ENCODE measurements at regions not wholly inside any gene's neighbourhood (a gene's known extent, or its start where the extent isn't known, plus 50 kb on each side); places are given as distances from the start of the nearest gene placed in this dataset.

- Histone ChIP-seq H3K9me3 (no peaks in the 10 kb centered on the region), H3K27ac (no peak overlapping the region), H3K4me1 (peaks cover 10% of the 10 kb centered on the region), H3K4me3 (no peak overlapping the region), H3K27me3 (no peaks in the 10 kb centered on the region), H3K36me3 (replicated peaks in 1 of 2; ENCODE audit: insufficient read depth in 1 of 2, low read depth in 2 of 2) (no peaks in the 10 kb centered on the region)
- no peak for DNase-seq
- TF ChIP-seq CTCF (IDR thresholded peaks at IDR 0.05) (no peak), POLR2A (IDR thresholded peaks at IDR 0.05) (no peak)
- intact Hi-C loops (cut with DNase I), result loop anchor here (10.0 kb wide), 1 partner anchor 206 kb away; no protein-coding TSS in a partner anchor
- 83 to 86% methylated on average over 7 of the region's 7 CpGs for WGBS, 2 donors
- ATAC-seq, result no peak
These were observed 71.1 kb upstream of the ZNF281 start for GRCh38 chr1:200480964-200481363.

GRCh38 chr1:200479816-200480215 lies 70.0 kb upstream of the ZNF281 start:
- Histone ChIP-seq H3K9me3 (no peaks in the 10 kb centered on the region), H3K4me3 (no peak overlapping the region), H3K27me3 (no peaks in the 10 kb centered on the region), H3K36me3 (replicated peaks in 1 of 2; ENCODE audit: insufficient read depth in 1 of 2, low read depth in 2 of 2) (no peaks in the 10 kb centered on the region), H3K4me1 (peaks cover 10% of the 10 kb centered on the region), H3K27ac (no peak overlapping the region)
- DNase-seq (no peak), ATAC-seq (no peak)
- intact Hi-C loops (cut with DNase I), result loop anchor here (10.0 kb wide), 1 partner anchor 205 kb away; no protein-coding TSS in a partner anchor
- TF ChIP-seq CTCF (IDR thresholded peaks at IDR 0.05) (no peak), POLR2A (IDR thresholded peaks at IDR 0.05) (no peak)

GRCh38 chr1:200478945-200479558 lies 69.2 kb upstream of the ZNF281 start:
- Histone ChIP-seq H3K9me3 (no peaks in the 10 kb centered on the region), H3K4me1 (peaks cover 10% of the 10 kb centered on the region), H3K27me3 (no peaks in the 10 kb centered on the region), H3K4me3 (no peak overlapping the region), H3K27ac (no peak overlapping the region), H3K36me3 (replicated peaks in 1 of 2; ENCODE audit: insufficient read depth in 1 of 2, low read depth in 2 of 2) (no peaks in the 10 kb centered on the region)
- intact Hi-C loops (cut with DNase I), result no loop called here
- ATAC-seq (no peak), DNase-seq (no peak)
- TF ChIP-seq CTCF (IDR thresholded peaks at IDR 0.05) (no peak), POLR2A (IDR thresholded peaks at IDR 0.05) (no peak)
- 82 to 85% methylated on average over 6 of the region's 6 CpGs for WGBS, 2 donors

GRCh38 chr1:200478239-200478623 lies 68.4 kb upstream of the ZNF281 start:
- no peaks in the 10 kb centered on the region for H3K27me3 ChIP-seq
- 96 to 98% methylated on average over 4 of the region's 4 CpGs for WGBS, 2 donors
- no peaks in the 10 kb centered on the region for H3K36me3 ChIP-seq (replicated peaks in 1 of 2; ENCODE audit: insufficient read depth in 1 of 2, low read depth in 2 of 2)
- no peaks in the 10 kb centered on the region for H3K9me3 ChIP-seq
- H3K4me3 ChIP-seq, result no peak overlapping the region
- TF ChIP-seq POLR2A (IDR thresholded peaks at IDR 0.05), result no peak
- TF ChIP-seq CTCF (IDR thresholded peaks at IDR 0.05), result no peak
- H3K27ac ChIP-seq, result no peak overlapping the region
- ATAC-seq (no peak), DNase-seq (no peak)
- intact Hi-C loops (cut with DNase I), result no loop called here
- peaks cover 3% of the 10 kb centered on the region for H3K4me1 ChIP-seq

- Histone ChIP-seq H3K36me3 (replicated peaks in 1 of 2; ENCODE audit: insufficient read depth in 1 of 2, low read depth in 2 of 2) (no peaks in the 10 kb centered on the region), H3K27ac (no peak overlapping the region), H3K27me3 (no peaks in the 10 kb centered on the region), H3K4me3 (no peak overlapping the region), H3K4me1 (no peaks in the 10 kb centered on the region), H3K9me3 (no peaks in the 10 kb centered on the region)
- no peak for DNase-seq
- intact Hi-C loops (cut with DNase I), result no loop called here
- TF ChIP-seq POLR2A (IDR thresholded peaks at IDR 0.05) (no peak), CTCF (IDR thresholded peaks at IDR 0.05) (no peak)
- ATAC-seq, result no peak
- 68 to 74% methylated on average over 3 of the region's 3 CpGs for whole genome bisulfite sequencing, 2 donors
These were observed 64.8 kb upstream of the ZNF281 start for GRCh38 chr1:200474633-200475032.

All from body of pancreas (tissue), 4 donors.